ENCODE measurements at regions not wholly inside any gene's neighbourhood (a gene's known extent, or its start where the extent isn't known, plus 50 kb on each side); places are given as distances from the start of the nearest gene placed in this dataset.

GRCh38 chr6:106764353-106764980, 135.1 kb downstream of the QRSL1 start:
- DNase-seq (ENCODE audit: low read depth): no peak
- Histone ChIP-seq H3K36me3 (ENCODE audit: control insufficient read depth, insufficient read depth, low read length, severe bottlenecking) (no peaks in the 10 kb centered on the region), H3K4me3 (ENCODE audit: low read length) (no peak overlapping the region), H3K9ac (ENCODE audit: low read length) (no peak overlapping the region), H3K9me3 (ENCODE audit: control insufficient read depth, low read length) (peaks cover 7% of the 10 kb centered on the region), H3K4me1 (ENCODE audit: control insufficient read depth, insufficient read depth, low read length) (no peaks in the 10 kb centered on the region), H3K27me3 (replicated peaks; ENCODE audit: control insufficient read depth, insufficient read depth, low read length) (peaks cover 20% of the 10 kb centered on the region)

- peaks cover 20% of the 10 kb centered on the region for H3K27me3 ChIP-seq (replicated peaks; ENCODE audit: control insufficient read depth, insufficient read depth, low read length)
- H3K4me3 ChIP-seq (ENCODE audit: low read length): no peak overlapping the region
- no peaks in the 10 kb centered on the region for H3K36me3 ChIP-seq (ENCODE audit: control insufficient read depth, insufficient read depth, low read length, severe bottlenecking)
- no peak for DNase-seq (ENCODE audit: low read depth)
- no peaks in the 10 kb centered on the region for H3K4me1 ChIP-seq (ENCODE audit: control insufficient read depth, insufficient read depth, low read length)
- no peak overlapping the region for H3K9ac ChIP-seq (ENCODE audit: low read length)
- H3K9me3 ChIP-seq (ENCODE audit: control insufficient read depth, low read length): peaks cover 7% of the 10 kb centered on the region
Observed at GRCh38 chr6:106763361-106763760, 134.0 kb downstream of the QRSL1 start.

- no peak overlapping the region for H3K9ac ChIP-seq (ENCODE audit: low read length)
- H3K4me1 ChIP-seq (ENCODE audit: control insufficient read depth, insufficient read depth, low read length): no peaks in the 10 kb centered on the region
- H3K27me3 ChIP-seq (replicated peaks; ENCODE audit: control insufficient read depth, insufficient read depth, low read length): peaks cover 20% of the 10 kb centered on the region
- no peak overlapping the region for H3K4me3 ChIP-seq (ENCODE audit: low read length)
- no peak for DNase-seq (ENCODE audit: low read depth)
- H3K9me3 ChIP-seq (ENCODE audit: control insufficient read depth, low read length): peaks cover 4% of the 10 kb centered on the region
- no peaks in the 10 kb centered on the region for H3K36me3 ChIP-seq (ENCODE audit: control insufficient read depth, insufficient read depth, low read length, severe bottlenecking)
Observed at GRCh38 chr6:106761160-106761559, 131.8 kb downstream of the QRSL1 start.

DNA sequence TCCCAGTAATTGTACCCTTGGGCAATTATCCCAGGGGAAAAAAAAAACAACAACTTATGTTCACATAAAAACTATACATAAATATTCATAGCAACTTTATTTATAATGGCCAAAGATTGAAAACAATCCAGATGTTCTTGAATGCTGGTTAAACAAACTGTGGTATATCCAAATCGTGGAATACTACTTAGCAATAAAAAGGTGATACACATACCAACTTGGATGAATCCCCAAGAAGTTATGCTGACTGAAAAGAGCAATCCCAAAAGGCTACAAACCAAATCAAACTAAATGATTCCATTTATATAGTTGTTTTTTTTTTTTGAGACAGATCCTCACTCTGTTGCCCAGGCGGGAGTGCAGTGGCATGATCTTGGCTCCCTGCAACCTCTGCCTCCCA, 129.7 kb downstream of the QRSL1 start:
- Histone ChIP-seq H3K27me3 (replicated peaks; ENCODE audit: control insufficient read depth, insufficient read depth, low read length) (peaks cover 5% of the 10 kb centered on the region), H3K36me3 (ENCODE audit: control insufficient read depth, insufficient read depth, low read length, severe bottlenecking) (no peaks in the 10 kb centered on the region), H3K9me3 (ENCODE audit: control insufficient read depth, low read length) (peaks cover 4% of the 10 kb centered on the region), H3K9ac (ENCODE audit: low read length) (no peak overlapping the region), H3K4me3 (ENCODE audit: low read length) (no peak overlapping the region), H3K4me1 (ENCODE audit: control insufficient read depth, insufficient read depth, low read length) (no peaks in the 10 kb centered on the region)
- no peak for DNase-seq (ENCODE audit: low read depth)

DNA sequence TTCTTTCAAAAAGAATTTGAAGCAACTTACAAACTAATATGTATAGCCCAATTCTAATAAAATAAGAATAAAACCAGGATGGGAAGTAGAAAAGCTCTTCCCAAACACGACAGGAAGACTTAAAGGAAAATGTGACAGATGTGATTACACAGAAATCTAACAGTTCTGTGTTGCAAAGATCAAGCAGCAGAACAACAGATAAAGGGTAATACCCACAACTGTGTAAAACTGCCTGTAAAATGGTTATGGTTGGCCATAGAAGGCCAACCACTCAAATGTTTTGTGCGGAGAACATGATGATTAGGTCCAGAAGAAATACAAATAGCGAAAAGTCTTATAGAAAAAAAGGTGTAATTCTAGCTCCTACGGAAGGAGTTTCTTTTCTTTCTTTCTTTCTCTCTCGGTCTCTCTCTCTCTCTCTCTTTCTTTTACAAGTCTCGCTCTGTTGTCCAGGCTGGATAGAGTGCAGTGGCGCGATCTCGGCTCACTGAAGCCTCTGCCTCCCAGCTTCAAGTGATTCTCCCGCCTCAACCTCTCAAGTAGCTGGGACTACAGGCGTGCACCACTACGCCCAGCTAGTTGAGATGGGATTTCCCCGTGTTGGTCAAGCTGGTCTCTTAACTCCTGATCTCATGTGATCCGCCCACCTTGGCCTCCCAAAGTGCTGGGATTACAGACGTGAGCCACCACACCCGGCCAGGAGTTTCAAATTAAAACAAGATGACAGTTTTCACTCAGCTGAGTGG, 128.5 kb downstream of the QRSL1 start:
- no peaks in the 10 kb centered on the region for H3K4me1 ChIP-seq (ENCODE audit: control insufficient read depth, insufficient read depth, low read length)
- no peak for DNase-seq (ENCODE audit: low read depth)
- peaks cover 4% of the 10 kb centered on the region for H3K9me3 ChIP-seq (ENCODE audit: control insufficient read depth, low read length)
- no peak overlapping the region for H3K9ac ChIP-seq (ENCODE audit: low read length)
- H3K27me3 ChIP-seq (replicated peaks; ENCODE audit: control insufficient read depth, insufficient read depth, low read length): no peaks in the 10 kb centered on the region
- no peak overlapping the region for H3K4me3 ChIP-seq (ENCODE audit: low read length)
- H3K36me3 ChIP-seq (ENCODE audit: control insufficient read depth, insufficient read depth, low read length, severe bottlenecking): no peaks in the 10 kb centered on the region

- Histone ChIP-seq H3K4me3 (ENCODE audit: low read length) (no peak overlapping the region), H3K27me3 (replicated peaks; ENCODE audit: control insufficient read depth, insufficient read depth, low read length) (no peaks in the 10 kb centered on the region), H3K4me1 (ENCODE audit: control insufficient read depth, insufficient read depth, low read length) (no peaks in the 10 kb centered on the region), H3K9ac (ENCODE audit: low read length) (no peak overlapping the region), H3K36me3 (ENCODE audit: control insufficient read depth, insufficient read depth, low read length, severe bottlenecking) (no peaks in the 10 kb centered on the region), H3K9me3 (ENCODE audit: control insufficient read depth, low read length) (peaks cover 4% of the 10 kb centered on the region)
- DNase-seq (ENCODE audit: low read depth): no peak
Observed at GRCh38 chr6:106757267-106757666, 127.9 kb downstream of the QRSL1 start.

DNA sequence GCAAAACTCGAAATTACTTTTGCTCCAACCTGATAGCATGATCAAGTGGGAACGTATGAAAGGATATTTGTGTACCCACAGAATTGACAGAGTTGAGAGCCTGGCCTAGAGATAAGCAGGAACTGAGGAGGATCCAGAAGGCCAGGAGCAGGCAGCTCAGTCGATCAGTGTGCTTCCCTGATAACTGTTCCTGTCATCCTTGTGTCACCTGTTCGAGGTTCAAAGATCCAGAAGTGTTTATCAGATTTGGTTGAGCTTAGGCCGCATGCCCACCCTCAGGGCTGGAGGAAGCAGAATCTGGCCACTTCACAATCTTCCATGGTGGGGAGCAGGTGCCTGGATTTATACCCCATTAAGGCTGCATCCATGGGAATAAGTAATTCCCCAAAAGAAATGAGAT, 124.8 kb downstream of the QRSL1 start:
- DNase-seq (ENCODE audit: low read depth): no peak

GRCh38 chr6:106752641-106753040, 123.3 kb downstream of the QRSL1 start:
- H3K36me3 ChIP-seq (ENCODE audit: control insufficient read depth, insufficient read depth, low read length, severe bottlenecking): no peaks in the 10 kb centered on the region
- H3K9ac ChIP-seq (ENCODE audit: low read length): no peak overlapping the region
- DNase-seq (ENCODE audit: low read depth): no peak
- H3K9me3 ChIP-seq (ENCODE audit: control insufficient read depth, low read length): no peaks in the 10 kb centered on the region
- H3K27me3 ChIP-seq (replicated peaks; ENCODE audit: control insufficient read depth, insufficient read depth, low read length): no peaks in the 10 kb centered on the region
- no peaks in the 10 kb centered on the region for H3K4me1 ChIP-seq (ENCODE audit: control insufficient read depth, insufficient read depth, low read length)
- no peak overlapping the region for H3K4me3 ChIP-seq (ENCODE audit: low read length)

More for the DNA sequence above, 124.8 kb downstream of the QRSL1 start:
- Histone ChIP-seq H3K4me1 (ENCODE audit: control insufficient read depth, insufficient read depth, low read length) (no peaks in the 10 kb centered on the region), H3K9ac (ENCODE audit: low read length) (no peak overlapping the region), H3K27me3 (replicated peaks; ENCODE audit: control insufficient read depth, insufficient read depth, low read length) (no peaks in the 10 kb centered on the region), H3K36me3 (ENCODE audit: control insufficient read depth, insufficient read depth, low read length, severe bottlenecking) (no peaks in the 10 kb centered on the region), H3K4me3 (ENCODE audit: low read length) (no peak overlapping the region), H3K9me3 (ENCODE audit: control insufficient read depth, low read length) (peaks cover 2% of the 10 kb centered on the region)

- DNase-seq (ENCODE audit: low read depth): no peak
- H3K9ac ChIP-seq (ENCODE audit: low read length): no peak overlapping the region
- no peaks in the 10 kb centered on the region for H3K27me3 ChIP-seq (replicated peaks; ENCODE audit: control insufficient read depth, insufficient read depth, low read length)
- H3K36me3 ChIP-seq (ENCODE audit: control insufficient read depth, insufficient read depth, low read length, severe bottlenecking): no peaks in the 10 kb centered on the region
- no peaks in the 10 kb centered on the region for H3K4me1 ChIP-seq (ENCODE audit: control insufficient read depth, insufficient read depth, low read length)
- H3K9me3 ChIP-seq (ENCODE audit: control insufficient read depth, low read length): no peaks in the 10 kb centered on the region
- H3K4me3 ChIP-seq (ENCODE audit: low read length): no peak overlapping the region
Observed at GRCh38 chr6:106751501-106752252, 122.3 kb downstream of the QRSL1 start.

- no peak for DNase-seq (ENCODE audit: low read depth)
- H3K4me1 ChIP-seq (ENCODE audit: control insufficient read depth, insufficient read depth, low read length): no peaks in the 10 kb centered on the region
- H3K27me3 ChIP-seq (replicated peaks; ENCODE audit: control insufficient read depth, insufficient read depth, low read length): no peaks in the 10 kb centered on the region
- H3K36me3 ChIP-seq (ENCODE audit: control insufficient read depth, insufficient read depth, low read length, severe bottlenecking): no peaks in the 10 kb centered on the region
- H3K4me3 ChIP-seq (ENCODE audit: low read length): no peak overlapping the region
- no peak overlapping the region for H3K9ac ChIP-seq (ENCODE audit: low read length)
- H3K9me3 ChIP-seq (ENCODE audit: control insufficient read depth, low read length): no peaks in the 10 kb centered on the region
Observed at GRCh38 chr6:106750946-106751345, 121.6 kb downstream of the QRSL1 start.

GRCh38 chr6:106750142-106750918, 121.0 kb downstream of the QRSL1 start:
- Histone ChIP-seq H3K9me3 (ENCODE audit: control insufficient read depth, low read length) (no peaks in the 10 kb centered on the region), H3K4me1 (ENCODE audit: control insufficient read depth, insufficient read depth, low read length) (no peaks in the 10 kb centered on the region), H3K9ac (ENCODE audit: low read length) (no peak overlapping the region), H3K27me3 (replicated peaks; ENCODE audit: control insufficient read depth, insufficient read depth, low read length) (no peaks in the 10 kb centered on the region), H3K36me3 (ENCODE audit: control insufficient read depth, insufficient read depth, low read length, severe bottlenecking) (no peaks in the 10 kb centered on the region), H3K4me3 (ENCODE audit: low read length) (no peak overlapping the region)
- no peak for DNase-seq (ENCODE audit: low read depth)
